H9 (cell line): ENCODE measurements at regions not wholly inside any gene's neighbourhood (a gene's known extent, or its start where the extent isn't known, plus 50 kb on each side); places are given as distances from the start of the nearest gene placed in this dataset.

Experiments
- DNase-seq: peaks from one replicate; pipeline ENCODE4 v3.0.0-alpha.2; 2017
- H2AFZ ChIP-seq: one replicate; pipeline ENCODE4 v1.6.1; 2013; ENCODE audit warnings: mild to moderate bottlenecking, low read length, control low read depth, moderate library complexity
- H2AK5ac ChIP-seq: 2 replicates; pipeline ENCODE4 v1.6.1; 2013; ENCODE audit warnings: low read length, control low read depth, mixed read lengths; ENCODE audit not compliant: insufficient read length
- H2BK120ac ChIP-seq: one replicate; pipeline ENCODE4 v1.6.1; 2013; ENCODE audit warnings: low read depth, mild to moderate bottlenecking, low read length, control low read depth, inconsistent platforms; ENCODE audit not compliant: poor library complexity, severe bottlenecking
- H2BK12ac ChIP-seq: 2 replicates; pipeline ENCODE4 v1.6.1; 2013; ENCODE audit warnings: low read length, control low read depth, mixed read lengths, low read depth; ENCODE audit not compliant: insufficient read length
- H2BK15ac ChIP-seq: 2 replicates; pipeline ENCODE4 v1.6.1; 2013; ENCODE audit warnings: low read depth, low read length, control low read depth
- H2BK20ac ChIP-seq: one replicate; pipeline ENCODE4 v1.6.1; 2013; ENCODE audit warnings: low read depth, mild to moderate bottlenecking, low read length, control low read depth, inconsistent platforms; ENCODE audit not compliant: poor library complexity, severe bottlenecking
- H2BK5ac ChIP-seq: 2 replicates; pipeline ENCODE4 v1.6.1; 2013; ENCODE audit warnings: low read length, control low read depth, mixed read lengths; ENCODE audit not compliant: insufficient read length
- H3K14ac ChIP-seq: 2 replicates; pipeline ENCODE4 v1.6.1; 2013; ENCODE audit warnings: low read length, control low read depth; ENCODE audit not compliant: insufficient read depth
- H3K18ac ChIP-seq: 2 replicates; pipeline ENCODE4 v1.6.1; 2013; ENCODE audit warnings: low read depth, mild to moderate bottlenecking, mixed read lengths, low read length, control low read depth; ENCODE audit not compliant: insufficient read length
- H3K23ac ChIP-seq: 2 replicates; pipeline ENCODE4 v1.6.1; 2013; ENCODE audit warnings: low read length, control low read depth, mixed read lengths, low read depth; ENCODE audit not compliant: insufficient read length
- H3K23me2 ChIP-seq: 2 replicates; pipeline ENCODE4 v1.6.1; 2013; ENCODE audit warnings: low read depth, mild to moderate bottlenecking, mixed read lengths, low read length, control low read depth; ENCODE audit not compliant: insufficient read length, poor library complexity, severe bottlenecking
- H3K27ac ChIP-seq: 2 replicates; pipeline ENCODE4 v1.5.1; 2013; ENCODE audit warnings: low read length, control low read depth, mixed read lengths, low read depth; ENCODE audit not compliant: insufficient read length
- H3K27me3 ChIP-seq: 2 replicates; pipeline ENCODE4 v1.6.1; 2013; ENCODE audit warnings: low read length, control low read depth, inconsistent platforms; ENCODE audit not compliant: insufficient read depth
- H3K4ac ChIP-seq: 2 replicates; pipeline ENCODE4 v1.6.1; 2013; ENCODE audit warnings: low read depth, mild to moderate bottlenecking, control low read depth, inconsistent platforms, low read length, moderate library complexity
- H3K4me1 ChIP-seq: 2 replicates; pipeline ENCODE4 v1.6.1; 2013; ENCODE audit warnings: low read length, control low read depth, inconsistent platforms; ENCODE audit not compliant: insufficient read depth
- H3K4me2 ChIP-seq: 2 replicates; pipeline ENCODE4 v1.6.1; 2013; ENCODE audit warnings: low read length, control low read depth, mixed read lengths; ENCODE audit not compliant: insufficient read length, insufficient read depth
- H3K56ac ChIP-seq: 2 replicates; pipeline ENCODE4 v1.6.1; 2013; ENCODE audit warnings: low read depth, mild to moderate bottlenecking, mixed read lengths, low read length, control low read depth; ENCODE audit not compliant: insufficient read length
- H3K79me1 ChIP-seq: 2 replicates; pipeline ENCODE4 v1.6.1; 2013; ENCODE audit warnings: low read depth, mild to moderate bottlenecking, moderate library complexity, low read length, control low read depth, inconsistent platforms; ENCODE audit not compliant: insufficient read depth, poor library complexity, severe bottlenecking
- H3K79me2 ChIP-seq: 2 replicates; pipeline ENCODE4 v1.6.1; 2013; ENCODE audit warnings: low read length, control low read depth, inconsistent platforms; ENCODE audit not compliant: insufficient read depth
- H3K9ac ChIP-seq: 2 replicates; pipeline ENCODE4 v1.6.1; 2013; ENCODE audit warnings: low read length, control low read depth, mixed read lengths; ENCODE audit not compliant: insufficient read length; ENCODE audit errors: extremely low read depth
- H3K9me3 ChIP-seq: one replicate; pipeline ENCODE4 v1.6.1; 2013; ENCODE audit warnings: low read depth, low read length, inconsistent platforms; ENCODE audit not compliant: control insufficient read depth
- H3T11ph ChIP-seq: one replicate; pipeline ENCODE4 v1.6.1; 2013; ENCODE audit warnings: mild to moderate bottlenecking, low read length, control low read depth, inconsistent platforms
- H4K20me1 ChIP-seq: one replicate; pipeline ENCODE4 v1.6.1; 2013; ENCODE audit not compliant: control insufficient read depth, insufficient read length, insufficient read depth
- H4K5ac ChIP-seq: 2 replicates; pipeline ENCODE4 v1.6.1; 2013; ENCODE audit warnings: low read depth, mild to moderate bottlenecking, mixed read lengths, low read length, control low read depth; ENCODE audit not compliant: insufficient read length
- H4K8ac ChIP-seq: replicated peaks from 2 replicates; pipeline ENCODE4 v1.6.1; 2013; ENCODE audit warnings: low read length, control low read depth, mixed read lengths, low read depth; ENCODE audit not compliant: insufficient read length
- H4K91ac ChIP-seq: 2 replicates; pipeline ENCODE4 v1.6.1; 2013; ENCODE audit warnings: low read depth, mild to moderate bottlenecking, moderate library complexity, mixed read lengths, low read length, control low read depth; ENCODE audit not compliant: insufficient read length
- H3K27ac Mint-ChIP-seq, 3 experiments: 2 replicates in 2 of 3; 3 replicates in 1 of 3; pipeline ENCODE4 v1.8.0; 2020 to 2021; ENCODE audit warnings: mixed read lengths in 3 of 3, mild to moderate bottlenecking in 1 of 3, moderate library complexity in 1 of 3
- H3K27me3 Mint-ChIP-seq: 2 replicates; pipeline ENCODE4 v1.8.0; 2021; ENCODE audit warnings: low read depth, mild to moderate bottlenecking, moderate library complexity, mixed read lengths
- H3K36me3 Mint-ChIP-seq, 3 experiments: 2 replicates in 2 of 3; 3 replicates in 1 of 3; pipeline ENCODE4 v1.8.0; 2020 to 2021; ENCODE audit warnings: low read depth in 3 of 3, mixed read lengths in 3 of 3; ENCODE audit not compliant: insufficient read depth in 1 of 3
- H3K4me1 Mint-ChIP-seq, 2 experiments: 2 replicates each; pipeline ENCODE4 v1.8.0; 2020; ENCODE audit warnings: mixed read lengths in 2 of 2
- H3K4me3 Mint-ChIP-seq, 2 experiments: 2 replicates in 1 of 2; 3 replicates in 1 of 2; pipeline ENCODE4 v1.8.0; 2020 to 2021; ENCODE audit warnings: mild to moderate bottlenecking in 2 of 2, mixed read lengths in 2 of 2, moderate library complexity in 1 of 2
- H3K9me3 Mint-ChIP-seq, 2 experiments: 2 replicates in 1 of 2; 3 replicates in 1 of 2; pipeline ENCODE4 v1.8.0; 2020; ENCODE audit warnings: mild to moderate bottlenecking in 2 of 2, mixed read lengths in 2 of 2, moderate library complexity in 1 of 2
- CTCF ChIP-seq: fragments of 200-600 bp; sonication (generic); conservative IDR thresholded peaks from 3 replicates; pipeline ENCODE4 v1.8.0; 2021; ENCODE audit warnings: antibody characterized with exemption, mild to moderate bottlenecking
- WGBS: extraction: QIAGEN DNeasy Blood & Tissue Kit; methylation state at CpG from one replicate; pipeline ENCODE4 v1.1.7; 2013; ENCODE audit warnings: missing lambda C conversion rate, low lambda C conversion rate, mixed read lengths; ENCODE audit not compliant: insufficient read length; ENCODE audit errors: extremely low coverage; 5-methylcytosine and 5-hydroxymethylcytosine counted together

DNA sequence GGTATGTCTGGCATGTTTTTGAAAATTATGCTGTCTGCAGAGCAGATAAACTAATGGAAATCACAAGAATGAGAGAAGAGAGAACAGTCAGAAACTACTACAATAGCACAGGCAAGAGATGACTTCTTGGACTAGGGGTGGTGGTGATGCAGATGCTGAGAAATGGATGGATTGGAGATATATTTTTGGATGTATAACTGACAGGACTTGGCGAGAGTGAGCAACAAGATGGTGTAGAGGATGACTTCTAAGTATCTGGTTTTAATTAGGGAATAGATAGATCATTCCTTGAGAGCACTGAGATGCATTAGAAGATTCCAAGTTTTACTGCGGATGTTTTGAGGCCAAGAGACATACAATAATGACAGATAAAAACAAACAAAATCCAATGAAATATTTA is 328.2 kb downstream of the PID1 start:
- Histone ChIP-seq H3K18ac (no peak overlapping the region), H2BK15ac (no peak overlapping the region), H2AK5ac (no peak overlapping the region), H4K20me1 (no peaks in the 10 kb centered on the region), H3K14ac (no peak overlapping the region), H3K79me1 (no peaks in the 10 kb centered on the region), H3T11ph (no peak overlapping the region), H3K23ac (no peak overlapping the region), H2BK20ac (no peak overlapping the region), H4K5ac (no peak overlapping the region), H2AFZ (no peak overlapping the region), H3K79me2 (no peaks in the 10 kb centered on the region), H3K4me2 (no peak overlapping the region), H4K91ac (no peak overlapping the region), H2BK12ac (no peak overlapping the region), H3K9ac (no peak overlapping the region), H3K23me2 (no peaks in the 10 kb centered on the region), H2BK120ac (no peak overlapping the region), H3K27me3 (no peaks in the 10 kb centered on the region), H4K8ac (no peak overlapping the region), H3K56ac (no peak overlapping the region), H3K4ac (no peak overlapping the region), H3K4me1 (no peaks in the 10 kb centered on the region), H2BK5ac (no peak overlapping the region), H3K9me3 (no peaks in the 10 kb centered on the region), H3K27ac (no peak overlapping the region)
- Mint-ChIP-seq H3K4me1 (no peaks in the 10 kb centered on the region), H3K36me3 (no peaks in the 10 kb centered on the region), H3K27ac (no peak overlapping the region), H3K9me3 (peaks cover 0 to 4% of the 10 kb centered on the region in 2 experiments; a peak in 1 of 5 replicates), H3K4me3 (no peak overlapping the region), H3K27me3 (no peaks in the 10 kb centered on the region; the same call in 1 of the 2 replicates)
- DNase-seq, result no peak
- WGBS, result no CpG with 5 or more reads among the region's 2 CpGs
- TF ChIP-seq CTCF, result no peak
